ENCODE measurements at regions not wholly inside any gene's neighbourhood (a gene's known extent, or its start where the extent isn't known, plus 50 kb on each side); places are given as distances from the start of the nearest gene placed in this dataset.

- intact Hi-C loops (cut with micrococcal nuclease) = loop anchor here (5.0 to 10.0 kb wide), 2 partner anchors 654 to 682 kb away; no protein-coding TSS in a partner anchor
These were observed 417.9 kb upstream of the C16orf82 start for GRCh38 chr16:26648851-26649250.

GRCh38 chr16:26649381-26650045 is 417.2 kb upstream of the C16orf82 start:
- intact Hi-C loops (cut with micrococcal nuclease) = loop anchor here (5.0 to 10.0 kb wide), 2 partner anchors 655 to 682 kb away; no protein-coding TSS in a partner anchor

GRCh38 chr16:26651464-26651863 is 415.3 kb upstream of the C16orf82 start:
- intact Hi-C loops (cut with micrococcal nuclease) = no loop called here

DNA sequence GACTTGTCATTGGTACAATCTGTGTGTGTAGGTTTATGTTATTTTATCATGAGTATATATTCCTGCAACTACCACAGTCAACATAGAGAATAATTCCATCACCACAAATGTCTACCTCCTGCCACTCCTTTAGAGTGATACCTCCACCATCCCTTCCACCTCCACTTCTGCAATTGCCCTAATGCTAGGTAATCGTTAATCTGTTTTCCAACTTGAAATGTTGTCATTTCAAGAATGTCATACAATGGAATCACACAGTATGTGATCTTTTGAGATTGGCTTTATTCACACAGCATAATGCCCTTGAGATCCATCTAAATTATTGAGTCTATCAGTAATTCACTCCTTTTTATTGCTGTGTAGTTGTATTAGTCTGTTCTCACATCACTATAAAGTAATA is 414.8 kb upstream of the C16orf82 start:
- intact Hi-C loops (cut with micrococcal nuclease) = no loop called here

GRCh38 chr16:26658486-26658885 is 408.2 kb upstream of the C16orf82 start:
- intact Hi-C loops (cut with micrococcal nuclease) = no loop called here

DNA sequence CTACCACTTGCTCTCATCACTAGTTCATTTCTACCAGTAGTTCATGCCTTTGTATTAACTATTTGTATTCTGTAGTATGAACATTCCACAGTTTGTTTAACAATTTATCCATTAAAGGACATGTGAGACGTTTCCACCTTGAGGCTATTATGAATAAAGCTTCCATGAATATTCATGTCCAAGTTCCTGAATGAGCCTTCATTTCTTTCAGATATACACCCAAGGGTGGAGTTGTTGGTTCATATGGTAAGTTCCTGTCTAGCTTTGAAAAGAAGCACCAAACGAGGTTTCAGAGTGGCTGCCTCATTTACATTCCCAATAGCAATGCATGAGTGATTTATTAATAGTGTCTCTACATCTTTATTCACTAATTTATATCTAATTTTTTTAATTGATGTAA is 407.8 kb upstream of the C16orf82 start:
- intact Hi-C loops (cut with micrococcal nuclease) = no loop called here

GRCh38 chr16:26664086-26664485 is 402.6 kb upstream of the C16orf82 start:
- intact Hi-C loops (cut with micrococcal nuclease) = loop anchor here (10.0 kb wide), 1 partner anchor 131 kb away; no protein-coding TSS in a partner anchor

- intact Hi-C loops (cut with micrococcal nuclease) = loop anchor here (10.0 kb wide), 1 partner anchor 129 kb away; no protein-coding TSS in a partner anchor
These were observed 401.4 kb upstream of the C16orf82 start for GRCh38 chr16:26665166-26665939.

GRCh38 chr16:26666486-26666885 is 400.2 kb upstream of the C16orf82 start:
- intact Hi-C loops (cut with micrococcal nuclease) = loop anchor here (10.0 kb wide), 1 partner anchor 128 kb away; no protein-coding TSS in a partner anchor

- intact Hi-C loops (cut with micrococcal nuclease) = loop anchor here (10.0 kb wide), 1 partner anchor 127 kb away; no protein-coding TSS in a partner anchor
These were observed 399.4 kb upstream of the C16orf82 start for GRCh38 chr16:26667307-26667706.

DNA sequence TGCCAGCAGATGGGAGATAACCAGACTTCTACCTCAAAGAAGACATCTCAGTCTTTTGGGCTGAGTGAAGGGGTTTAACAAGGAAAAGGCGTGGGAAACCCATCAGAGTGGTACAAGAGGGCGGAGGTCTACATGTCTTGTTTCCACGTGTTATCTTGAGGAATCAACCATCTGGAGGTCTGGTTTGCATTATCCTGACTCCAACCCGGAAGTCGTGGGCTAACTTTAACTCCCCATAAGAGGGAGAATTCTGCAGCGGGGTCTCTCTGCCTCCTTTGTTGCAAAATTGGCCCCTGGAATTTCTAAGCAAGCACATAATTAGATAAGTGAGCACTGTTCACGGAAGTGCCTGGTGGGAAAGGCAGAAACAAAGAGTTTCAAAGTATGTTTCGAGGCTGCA is 398.7 kb upstream of the C16orf82 start:
- intact Hi-C loops (cut with micrococcal nuclease) = loop anchor here (10.0 kb wide), 1 partner anchor 127 kb away; no protein-coding TSS in a partner anchor

- intact Hi-C loops (cut with micrococcal nuclease) = no loop called here
These were observed 394.5 kb upstream of the C16orf82 start for GRCh38 chr16:26672206-26672605.

- intact Hi-C loops (cut with micrococcal nuclease) = no loop called here
These were observed 393.7 kb upstream of the C16orf82 start for GRCh38 chr16:26673011-26673410.

GRCh38 chr16:26680671-26681070 is 386.1 kb upstream of the C16orf82 start:
- intact Hi-C loops (cut with micrococcal nuclease) = no loop called here

DNA sequence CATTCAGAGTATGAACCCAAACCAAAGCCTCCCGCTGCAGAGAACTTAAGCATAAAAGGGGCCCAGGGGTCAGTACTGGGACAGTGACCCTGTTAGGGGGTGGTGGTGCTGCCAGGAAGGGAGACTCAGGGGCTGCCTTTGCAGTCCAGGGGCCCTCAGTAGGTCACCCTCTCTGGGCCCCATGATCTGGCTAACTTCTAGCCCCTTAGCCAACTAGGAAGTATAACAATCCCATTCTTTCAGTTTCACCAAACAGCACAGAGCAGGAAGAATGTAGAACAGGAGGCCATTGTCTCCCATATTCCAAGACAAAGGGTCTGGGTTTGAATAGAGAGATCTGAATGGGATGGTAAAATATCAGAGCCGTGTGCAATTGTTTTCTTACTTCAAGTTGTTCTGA is 378.6 kb upstream of the C16orf82 start:
- intact Hi-C loops (cut with micrococcal nuclease) = no loop called here

DNA sequence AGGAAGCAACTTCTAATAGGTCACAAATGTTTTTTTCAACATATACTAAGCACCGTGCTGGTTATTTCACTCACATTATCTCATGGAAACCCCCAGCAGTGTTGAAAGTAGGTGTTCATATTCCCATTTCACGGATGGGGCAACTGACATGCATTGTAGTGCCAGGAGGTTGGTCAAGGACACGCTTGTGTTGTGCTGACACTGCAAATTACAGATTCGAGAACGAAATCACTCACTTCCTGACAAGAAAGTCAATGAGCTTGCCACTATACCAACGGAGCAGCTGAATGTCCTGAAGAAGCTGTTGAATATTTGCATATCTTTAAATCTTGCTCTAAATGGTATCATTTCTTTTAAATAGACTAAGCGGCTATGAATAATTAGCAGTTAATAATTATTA is 378.0 kb upstream of the C16orf82 start:
- intact Hi-C loops (cut with micrococcal nuclease) = no loop called here

DNA sequence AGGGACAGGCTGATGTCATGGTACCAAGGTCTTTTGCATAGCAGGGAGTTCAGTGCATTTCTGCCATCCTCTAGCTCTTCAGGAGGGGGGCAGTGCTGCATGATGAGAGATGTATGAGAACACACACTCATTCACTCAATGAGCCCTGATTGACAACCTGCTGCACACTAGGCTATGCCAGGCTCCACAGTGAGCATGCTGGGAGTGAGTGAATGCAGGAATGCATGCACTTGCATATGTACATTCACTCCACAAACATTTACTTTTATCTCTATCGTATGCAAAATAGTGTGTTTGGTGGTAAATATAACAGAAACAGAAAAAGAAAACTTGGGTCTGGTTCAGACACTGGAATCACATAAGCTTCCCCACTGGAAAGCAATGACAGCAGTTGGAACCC is 374.1 kb upstream of the C16orf82 start:
- intact Hi-C loops (cut with micrococcal nuclease) = no loop called here

GRCh38 chr16:26697807-26698206 is 368.9 kb upstream of the C16orf82 start:
- intact Hi-C loops (cut with micrococcal nuclease) = no loop called here

DNA sequence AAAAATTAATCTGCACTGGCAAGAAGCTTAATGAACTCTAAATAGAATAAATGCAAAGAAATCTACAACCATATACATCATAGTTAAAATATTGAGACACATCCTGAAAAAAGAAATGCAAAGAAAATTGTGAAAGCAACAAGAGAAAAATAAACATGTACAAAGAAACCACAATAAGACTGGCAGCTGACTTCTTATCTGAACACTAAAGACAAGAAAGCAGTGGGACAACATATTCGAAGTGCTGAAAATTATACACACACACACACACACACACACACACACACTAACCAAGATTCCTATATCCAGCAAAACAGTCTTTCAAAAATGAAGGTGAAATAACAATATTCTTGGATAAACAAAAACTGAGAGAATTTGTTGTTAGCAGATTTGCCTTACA is 366.5 kb upstream of the C16orf82 start:
- intact Hi-C loops (cut with micrococcal nuclease) = no loop called here

DNA sequence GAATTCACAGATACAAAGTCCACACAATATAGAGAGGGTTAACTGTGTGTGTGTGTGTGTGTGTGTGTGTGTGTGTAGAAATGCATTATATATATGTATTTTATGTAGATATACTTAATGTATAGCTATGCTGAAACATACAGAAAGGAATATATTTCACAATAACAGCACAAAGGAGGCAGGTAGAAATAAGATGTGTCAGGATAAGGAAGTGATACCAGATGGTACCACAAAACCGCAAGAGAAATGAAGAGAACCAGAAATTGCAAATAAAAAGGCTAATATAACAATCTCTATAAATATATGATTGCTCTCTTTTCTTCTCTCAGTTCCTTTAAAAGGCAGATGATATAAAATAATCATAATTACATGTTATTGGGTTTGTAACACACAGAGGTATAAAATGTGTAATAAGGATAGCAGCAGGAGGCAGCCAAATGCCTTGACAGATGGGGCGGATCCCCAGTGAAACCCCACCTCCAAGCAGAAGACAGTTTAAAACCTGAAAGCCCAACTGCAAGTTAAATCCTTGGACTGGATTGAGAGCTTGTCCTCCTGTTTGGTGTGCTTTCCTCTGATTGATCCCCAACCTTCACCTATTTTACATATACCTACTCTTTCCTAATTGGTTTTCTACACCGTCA is 365.4 kb upstream of the C16orf82 start:
- intact Hi-C loops (cut with micrococcal nuclease) = no loop called here

DNA sequence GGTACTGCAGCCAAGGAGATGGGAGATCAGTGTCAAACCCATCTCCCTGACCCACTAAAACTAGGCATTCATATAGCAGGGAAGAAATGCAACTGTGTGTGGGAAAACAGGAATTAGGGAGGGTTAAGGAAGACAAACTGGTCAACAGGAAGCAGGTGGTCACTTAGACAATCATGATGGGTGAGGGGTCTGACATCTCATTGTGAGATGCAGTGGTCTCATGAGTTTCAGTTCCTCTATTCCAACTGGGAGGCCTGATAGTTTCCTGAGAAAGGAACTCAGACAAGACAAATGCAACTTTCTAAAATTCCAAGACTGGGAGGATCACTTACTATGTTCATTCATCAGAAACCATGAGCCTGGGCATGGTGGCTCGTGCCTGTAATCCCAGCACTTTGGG is 361.4 kb upstream of the C16orf82 start:
- intact Hi-C loops (cut with micrococcal nuclease) = no loop called here

GRCh38 chr16:26708428-26708827 is 358.3 kb upstream of the C16orf82 start:
- intact Hi-C loops (cut with micrococcal nuclease) = no loop called here
